Peyer's patch (tissue), 4 donors: ENCODE measurements at regions not wholly inside any gene's neighbourhood (a gene's known extent, or its start where the extent isn't known, plus 50 kb on each side); places are given as distances from the start of the nearest gene placed in this dataset.

ENCODE experiments used
- POLR2A ChIP-seq, 2 donors: fragments of 450-650 bp; IDR thresholded peaks; one replicate each; pipeline ENCODE4 v1.5.1; 2017; ENCODE audit warnings: antibody characterized with exemption in 2 of 2, mild to moderate bottlenecking in 2 of 2, moderate library complexity in 2 of 2
- TF ChIP-seq, protein P1 (sequence below), 6 experiments: fragments of 450-650 bp in 4 of 6; fragments of 200-600 bp in 2 of 6; sonication (generic) in 1 of 6; IDR thresholded peaks; one replicate each; pipeline ENCODE4 v1.5.1; 2017 to 2019; ENCODE audit warnings: antibody characterized with exemption in 6 of 6, mild to moderate bottlenecking in 3 of 6, moderate library complexity in 1 of 6

DNA sequence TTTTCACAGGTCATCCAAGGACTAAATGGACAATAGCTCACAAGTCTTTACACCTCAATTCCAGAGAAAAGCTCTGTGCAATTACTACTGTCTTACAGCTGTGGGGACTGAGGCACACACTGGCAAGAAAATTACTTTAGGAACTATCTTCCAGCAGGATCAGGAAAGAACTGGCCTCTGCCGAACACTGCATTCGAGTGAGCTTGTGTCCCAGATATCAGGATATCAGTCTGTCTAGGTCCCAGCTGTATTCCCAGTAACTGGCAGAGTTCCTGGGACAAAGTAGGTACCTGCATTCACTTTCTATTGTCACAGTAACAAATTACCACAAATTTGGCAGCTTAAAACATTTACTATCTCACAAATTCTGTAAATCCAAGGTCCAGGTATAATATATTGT, 183.7 kb downstream of the IRS1 start:
- no peak for TF ChIP-seq POLR2A (IDR thresholded peaks at IDR 0.05)
- TF ChIP-seq, protein P1, sequence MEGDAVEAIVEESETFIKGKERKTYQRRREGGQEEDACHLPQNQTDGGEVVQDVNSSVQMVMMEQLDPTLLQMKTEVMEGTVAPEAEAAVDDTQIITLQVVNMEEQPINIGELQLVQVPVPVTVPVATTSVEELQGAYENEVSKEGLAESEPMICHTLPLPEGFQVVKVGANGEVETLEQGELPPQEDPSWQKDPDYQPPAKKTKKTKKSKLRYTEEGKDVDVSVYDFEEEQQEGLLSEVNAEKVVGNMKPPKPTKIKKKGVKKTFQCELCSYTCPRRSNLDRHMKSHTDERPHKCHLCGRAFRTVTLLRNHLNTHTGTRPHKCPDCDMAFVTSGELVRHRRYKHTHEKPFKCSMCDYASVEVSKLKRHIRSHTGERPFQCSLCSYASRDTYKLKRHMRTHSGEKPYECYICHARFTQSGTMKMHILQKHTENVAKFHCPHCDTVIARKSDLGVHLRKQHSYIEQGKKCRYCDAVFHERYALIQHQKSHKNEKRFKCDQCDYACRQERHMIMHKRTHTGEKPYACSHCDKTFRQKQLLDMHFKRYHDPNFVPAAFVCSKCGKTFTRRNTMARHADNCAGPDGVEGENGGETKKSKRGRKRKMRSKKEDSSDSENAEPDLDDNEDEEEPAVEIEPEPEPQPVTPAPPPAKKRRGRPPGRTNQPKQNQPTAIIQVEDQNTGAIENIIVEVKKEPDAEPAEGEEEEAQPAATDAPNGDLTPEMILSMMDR (IDR thresholded peaks at IDR 0.05) = no peak
